GM21367 (cell line): ENCODE measurements at regions not wholly inside any gene's neighbourhood (a gene's known extent, or its start where the extent isn't known, plus 50 kb on each side); places are given as distances from the start of the nearest gene placed in this dataset.
"Not testable (repeated sequence)": the region's sequence is repeated elsewhere in the genome, so short reads cannot be mapped to it uniquely, and the experiment has no call there.

Experiments used
- ATAC-seq: cut with Tn5 transposase; IDR thresholded peaks from one replicate; pipeline ENCODE4 v1.9.1; 2021; ENCODE audit not compliant: unreplicated experiment

- ATAC-seq, result no peak
These were observed 160.9 kb downstream of the EDEM1 start for GRCh38 chr3:5348229-5348902.

GRCh38 chr3:5349343-5349742 is 161.8 kb downstream of the EDEM1 start:
- no peak for ATAC-seq

GRCh38 chr3:5357089-5357488 is 169.6 kb downstream of the EDEM1 start:
- no peak for ATAC-seq

- ATAC-seq, result no peak
These were observed 171.4 kb downstream of the EDEM1 start for GRCh38 chr3:5358911-5359310.

GRCh38 chr3:5360453-5360852 is 172.9 kb downstream of the EDEM1 start:
- no peak for ATAC-seq

- ATAC-seq, result no peak
These were observed 179.2 kb downstream of the EDEM1 start for GRCh38 chr3:5366746-5367145.

GRCh38 chr3:5371555-5371954 is 184.0 kb downstream of the EDEM1 start:
- ATAC-seq, result not testable (repeated sequence)

GRCh38 chr3:5376761-5377160 is 189.3 kb downstream of the EDEM1 start:
- no peak for ATAC-seq

- not testable (repeated sequence) for ATAC-seq
These were observed 191.8 kb downstream of the EDEM1 start for GRCh38 chr3:5379266-5379665.

- not testable (repeated sequence) for ATAC-seq
These were observed 196.2 kb downstream of the EDEM1 start for GRCh38 chr3:5383486-5384263.

- no peak for ATAC-seq
These were observed 197.2 kb downstream of the EDEM1 start for GRCh38 chr3:5384557-5385236.

- ATAC-seq, result no peak
These were observed 200.6 kb downstream of the EDEM1 start for GRCh38 chr3:5388091-5388490.

GRCh38 chr3:5389057-5389456 is 201.6 kb downstream of the EDEM1 start:
- no peak for ATAC-seq

- peak; percentile 61 for ATAC-seq
These were observed 202.7 kb downstream of the EDEM1 start for GRCh38 chr3:5390221-5390620.

- no peak for ATAC-seq
These were observed 203.6 kb downstream of the EDEM1 start for GRCh38 chr3:5390936-5391625.

GRCh38 chr3:5401002-5401401 is 213.5 kb downstream of the EDEM1 start:
- no peak for ATAC-seq

- no peak for ATAC-seq
These were observed 217.2 kb downstream of the EDEM1 start for GRCh38 chr3:5404718-5405117.

GRCh38 chr3:5411786-5412185 is 224.3 kb downstream of the EDEM1 start:
- no peak for ATAC-seq

- ATAC-seq, result no peak
These were observed 235.6 kb downstream of the EDEM1 start for GRCh38 chr3:5423076-5423475.

- ATAC-seq, result no peak
These were observed 236.0 kb downstream of the EDEM1 start for GRCh38 chr3:5423523-5423922.

- no peak for ATAC-seq
These were observed 237.9 kb downstream of the EDEM1 start for GRCh38 chr3:5425371-5425770.
